Progenitor cell of endocrine pancreas (in vitro differentiated cells): ENCODE measurements at regions not wholly inside any gene's neighbourhood (a gene's known extent, or its start where the extent isn't known, plus 50 kb on each side); places are given as distances from the start of the nearest gene placed in this dataset.

Source experiments
- DNase-seq: peaks from one replicate; pipeline ENCODE4 v3.0.0; 2021; ENCODE audit warnings: low spot score; ENCODE audit not compliant: unreplicated experiment
- H3K27ac Mint-ChIP-seq: 2 replicates; pipeline ENCODE4 v1.8.0; 2021; ENCODE audit warnings: mild to moderate bottlenecking, moderate library complexity, mixed read lengths
- H3K27me3 Mint-ChIP-seq: 2 replicates; pipeline ENCODE4 v1.8.0; 2021; ENCODE audit warnings: mixed read lengths
- H3K36me3 Mint-ChIP-seq: 2 replicates; pipeline ENCODE4 v1.8.0; 2022; ENCODE audit warnings: mixed read lengths; ENCODE audit not compliant: insufficient read depth
- H3K4me1 Mint-ChIP-seq: 2 replicates; pipeline ENCODE4 v1.8.0; 2021; ENCODE audit warnings: low read depth, mixed read lengths
- H3K4me3 Mint-ChIP-seq: 2 replicates; pipeline ENCODE4 v1.8.0; 2021; ENCODE audit warnings: low read depth, mild to moderate bottlenecking, moderate library complexity, mixed read lengths
- H3K9me3 Mint-ChIP-seq: 2 replicates; pipeline ENCODE4 v1.8.0; 2021; ENCODE audit warnings: low read depth, mixed read lengths
- TF ChIP-seq, protein P1 (sequence below): fragments of 200-600 bp; sonication (generic); IDR thresholded peaks from one replicate; pipeline ENCODE4 v1.5.0; 2021; ENCODE audit warnings: antibody characterized with exemption, mild to moderate bottlenecking; ENCODE audit not compliant: unreplicated experiment

DNA sequence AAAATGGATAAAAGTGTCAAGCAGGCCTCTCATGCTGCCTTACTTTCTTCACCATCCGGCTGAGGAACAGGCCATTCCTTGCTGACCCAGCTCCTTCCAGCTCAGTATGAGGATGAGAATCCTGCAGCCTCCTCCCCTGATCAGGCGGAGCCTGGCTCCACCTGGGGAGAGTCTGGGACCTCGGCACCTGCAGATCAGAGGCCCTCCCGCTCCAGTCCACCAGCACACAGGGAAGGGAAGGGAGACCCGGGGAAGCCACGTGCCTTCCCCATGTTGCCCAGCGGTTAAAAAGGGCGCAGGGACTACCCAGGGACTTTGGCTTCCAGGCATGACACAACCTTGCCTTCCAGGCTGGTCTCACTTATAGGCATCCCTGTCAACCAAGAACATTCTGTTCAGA lies 172.0 kb downstream of the NDUFA10 start:
- Mint-ChIP-seq H3K36me3 (no peaks in the 10 kb centered on the region), H3K27me3 (peaks cover 4% of the 10 kb centered on the region), H3K27ac (no peak overlapping the region), H3K9me3 (peaks cover 8% of the 10 kb centered on the region), H3K4me3 (no peak overlapping the region), H3K4me1 (peaks cover 2% of the 10 kb centered on the region)
- TF ChIP-seq, protein P1, sequence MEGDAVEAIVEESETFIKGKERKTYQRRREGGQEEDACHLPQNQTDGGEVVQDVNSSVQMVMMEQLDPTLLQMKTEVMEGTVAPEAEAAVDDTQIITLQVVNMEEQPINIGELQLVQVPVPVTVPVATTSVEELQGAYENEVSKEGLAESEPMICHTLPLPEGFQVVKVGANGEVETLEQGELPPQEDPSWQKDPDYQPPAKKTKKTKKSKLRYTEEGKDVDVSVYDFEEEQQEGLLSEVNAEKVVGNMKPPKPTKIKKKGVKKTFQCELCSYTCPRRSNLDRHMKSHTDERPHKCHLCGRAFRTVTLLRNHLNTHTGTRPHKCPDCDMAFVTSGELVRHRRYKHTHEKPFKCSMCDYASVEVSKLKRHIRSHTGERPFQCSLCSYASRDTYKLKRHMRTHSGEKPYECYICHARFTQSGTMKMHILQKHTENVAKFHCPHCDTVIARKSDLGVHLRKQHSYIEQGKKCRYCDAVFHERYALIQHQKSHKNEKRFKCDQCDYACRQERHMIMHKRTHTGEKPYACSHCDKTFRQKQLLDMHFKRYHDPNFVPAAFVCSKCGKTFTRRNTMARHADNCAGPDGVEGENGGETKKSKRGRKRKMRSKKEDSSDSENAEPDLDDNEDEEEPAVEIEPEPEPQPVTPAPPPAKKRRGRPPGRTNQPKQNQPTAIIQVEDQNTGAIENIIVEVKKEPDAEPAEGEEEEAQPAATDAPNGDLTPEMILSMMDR, result no peak
- no peak for DNase-seq

DNA sequence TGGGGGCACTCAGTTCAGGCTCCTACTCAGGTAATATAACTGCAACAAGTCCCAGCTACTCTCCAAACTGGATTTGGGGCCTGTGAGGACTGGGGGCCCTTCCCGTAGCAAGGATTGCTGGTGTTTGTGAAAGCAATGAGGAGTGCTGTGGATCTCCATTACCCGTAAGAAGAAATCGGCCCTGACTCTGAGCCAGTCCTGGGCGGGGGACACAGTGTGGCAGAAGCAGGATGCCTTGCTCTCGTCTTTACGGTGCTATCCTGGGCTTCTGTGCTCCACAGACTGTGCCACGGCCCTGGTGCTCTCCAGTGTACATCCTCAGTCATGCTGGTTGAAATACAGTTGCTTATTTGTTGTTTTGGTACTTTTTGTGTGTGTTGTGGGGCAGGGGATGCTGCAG lies 172.9 kb downstream of the NDUFA10 start:
- Mint-ChIP-seq H3K27ac (no peak overlapping the region), H3K36me3 (no peaks in the 10 kb centered on the region), H3K4me3 (no peak overlapping the region), H3K27me3 (peaks cover 2% of the 10 kb centered on the region), H3K9me3 (peaks cover 8% of the 10 kb centered on the region), H3K4me1 (no peaks in the 10 kb centered on the region)
- no peak for DNase-seq
- TF ChIP-seq, protein P1, result no peak

DNA sequence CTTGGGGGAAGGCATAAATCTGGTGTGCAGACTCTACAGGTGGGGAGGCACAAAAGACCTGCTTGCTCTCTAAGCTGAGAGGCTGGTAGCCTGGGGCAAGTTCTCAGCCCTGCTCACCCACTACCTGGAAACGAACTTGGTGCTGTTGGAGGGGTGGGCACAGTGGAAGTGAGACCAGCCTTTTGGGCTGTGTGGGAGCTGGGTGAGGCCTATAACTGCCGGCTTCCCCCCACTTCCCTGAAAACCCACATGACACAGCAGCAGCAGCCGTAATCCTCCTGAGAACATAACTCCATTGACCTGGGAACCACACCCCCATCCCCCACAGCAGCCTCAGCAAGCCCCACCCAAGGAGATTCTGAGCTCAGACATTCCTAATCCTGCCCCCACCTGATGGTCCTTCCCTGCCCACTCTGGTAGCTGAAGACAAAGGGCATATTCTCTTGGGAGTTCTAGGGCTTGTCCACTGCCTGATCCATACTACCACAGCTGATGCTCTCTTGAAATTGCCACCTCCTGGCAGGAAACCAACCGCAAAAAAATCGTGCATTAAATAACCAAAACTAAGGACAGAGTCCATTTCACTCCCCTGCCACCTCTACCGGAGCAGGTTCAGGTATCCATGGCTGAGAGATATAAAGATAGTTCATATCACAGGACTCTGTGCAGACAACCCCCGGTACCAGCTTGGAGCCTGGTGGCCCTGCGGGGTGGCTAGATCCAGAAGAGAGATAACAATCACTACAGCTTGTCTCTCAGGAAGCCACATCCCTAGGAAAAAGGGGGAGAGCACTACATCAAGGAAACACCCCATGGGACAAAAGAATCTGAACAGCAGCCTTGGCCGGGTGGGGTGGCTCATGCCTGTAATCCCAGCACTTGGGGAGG lies 178.1 kb downstream of the NDUFA10 start:
- Mint-ChIP-seq H3K27ac (no peak overlapping the region), H3K9me3 (peaks cover 38% of the 10 kb centered on the region), H3K4me3 (no peak overlapping the region), H3K36me3 (no peaks in the 10 kb centered on the region), H3K27me3 (no peaks in the 10 kb centered on the region), H3K4me1 (no peaks in the 10 kb centered on the region)
- no peak for DNase-seq
- TF ChIP-seq, protein P1, result no peak

DNA sequence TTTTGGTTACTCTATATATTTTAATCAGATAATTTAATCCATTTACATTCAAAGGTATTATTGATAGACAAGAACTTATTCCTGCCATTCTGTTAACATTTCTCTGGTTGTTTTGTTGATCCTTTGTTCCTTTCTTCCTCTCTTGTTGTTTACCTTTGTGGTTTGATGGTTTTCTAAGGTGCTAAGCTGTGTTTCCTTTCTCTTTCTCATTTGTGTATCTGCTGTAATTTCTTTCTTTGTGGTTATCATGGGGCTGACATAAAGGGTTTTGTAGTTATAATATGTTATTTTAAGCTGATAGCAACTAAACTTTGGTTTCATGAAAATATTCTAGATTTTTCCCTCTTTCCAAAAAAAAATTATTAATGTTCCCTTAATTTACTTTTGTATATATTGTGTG lies 179.2 kb downstream of the NDUFA10 start:
- DNase-seq, result no peak
- H3K9me3 Mint-ChIP-seq, result peaks cover 33% of the 10 kb centered on the region
- TF ChIP-seq, protein P1, result no peak
- no peak overlapping the region for H3K4me3 Mint-ChIP-seq
- no peaks in the 10 kb centered on the region for H3K27me3 Mint-ChIP-seq
- H3K4me1 Mint-ChIP-seq, result no peaks in the 10 kb centered on the region
- H3K36me3 Mint-ChIP-seq, result no peaks in the 10 kb centered on the region
- no peak overlapping the region for H3K27ac Mint-ChIP-seq

DNA sequence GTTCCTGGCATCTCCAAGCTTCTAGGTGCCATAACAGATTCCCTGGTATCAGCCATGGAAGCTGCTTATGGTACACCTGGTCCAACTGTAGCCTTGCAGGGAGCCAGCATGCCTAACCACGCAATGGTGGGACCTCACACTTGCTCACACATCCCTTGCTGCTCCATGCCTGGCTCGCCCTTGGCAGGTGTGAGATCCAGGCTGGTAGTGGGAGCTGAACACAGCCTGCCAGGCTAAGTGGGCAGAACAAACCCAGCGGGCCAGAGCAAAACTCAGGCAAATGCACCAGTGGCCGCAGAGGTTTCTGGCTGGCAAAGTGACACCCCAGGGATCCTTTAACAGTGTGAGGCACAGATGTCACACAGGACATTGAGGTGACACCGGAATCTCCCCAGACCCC lies 185.8 kb downstream of the NDUFA10 start:
- Mint-ChIP-seq H3K27me3 (peaks cover 4% of the 10 kb centered on the region), H3K27ac (no peak overlapping the region), H3K9me3 (peaks cover 14% of the 10 kb centered on the region), H3K4me1 (no peaks in the 10 kb centered on the region), H3K36me3 (no peaks in the 10 kb centered on the region), H3K4me3 (no peak overlapping the region)
- no peak for DNase-seq
- TF ChIP-seq, protein P1, result no peak
